HUES64 (cell line): ENCODE measurements at regions not wholly inside any gene's neighbourhood (a gene's known extent, or its start where the extent isn't known, plus 50 kb on each side); places are given as distances from the start of the nearest gene placed in this dataset.

Experiments
- H3K27ac ChIP-seq: 2 replicates; pipeline ENCODE4 v1.7.0; 2013; ENCODE audit warnings: low read depth, low read length, inconsistent platforms
- H3K27me3 ChIP-seq: 2 replicates; pipeline ENCODE4 v1.6.1; 2013; ENCODE audit warnings: mild to moderate bottlenecking, low read length; ENCODE audit not compliant: insufficient read depth
- H3K36me3 ChIP-seq: 2 replicates; pipeline ENCODE4 v1.6.1; 2013; ENCODE audit warnings: mild to moderate bottlenecking, low read length; ENCODE audit not compliant: insufficient read depth
- H3K4me1 ChIP-seq: 2 replicates; pipeline ENCODE4 v1.6.1; 2013; ENCODE audit warnings: mild to moderate bottlenecking, low read length, moderate library complexity; ENCODE audit not compliant: insufficient read depth
- H3K4me3 ChIP-seq: 2 replicates; pipeline ENCODE4 v1.5.1; 2013; ENCODE audit warnings: mild to moderate bottlenecking, low read length, moderate library complexity
- H3K9ac ChIP-seq: 2 replicates; pipeline ENCODE4 v1.6.1; 2013; ENCODE audit warnings: mild to moderate bottlenecking, low read depth, low read length
- H3K9me3 ChIP-seq: 2 replicates; pipeline ENCODE4 v1.6.1; 2013; ENCODE audit warnings: low read depth, low read length; ENCODE audit not compliant: insufficient read depth
- whole genome bisulfite sequencing: fragments of 150-250, 120-280 bp; methylation state at CpG from one replicate; pipeline ENCODE4 v1.1.7; 2013; ENCODE audit warnings: missing lambda C conversion rate; 5-methylcytosine and 5-hydroxymethylcytosine counted together

DNA sequence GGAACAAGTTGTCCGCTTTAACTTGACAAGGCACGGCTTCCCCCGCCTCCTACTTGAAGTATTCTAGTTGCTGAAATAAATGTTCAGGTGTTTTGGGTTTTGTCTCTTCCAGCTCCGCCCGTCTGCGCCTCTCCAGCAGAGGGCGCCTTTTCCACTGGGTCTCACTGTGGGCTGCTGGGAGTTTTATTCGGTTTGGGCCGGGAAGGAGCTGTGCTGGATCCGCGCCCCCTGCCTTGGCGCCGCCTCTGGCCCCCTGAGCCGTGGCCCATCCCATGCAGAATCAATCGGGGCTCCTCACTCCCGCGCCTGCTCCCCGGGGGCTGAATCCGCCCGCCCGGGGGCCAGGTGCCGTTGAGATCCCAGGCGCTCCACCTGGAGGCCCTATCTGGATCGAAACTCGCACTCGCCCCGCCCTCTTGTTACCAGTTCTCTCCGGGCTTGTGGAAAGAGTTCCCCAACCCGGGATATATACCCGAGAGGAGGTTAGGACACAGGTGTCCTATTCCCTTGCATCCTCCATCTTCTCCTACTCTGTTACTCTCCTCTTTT lies 51.0 kb upstream of the TCF21 start:
- Histone ChIP-seq H3K9me3 (no peaks in the 10 kb centered on the region), H3K4me1 (peaks cover 11% of the 10 kb centered on the region), H3K36me3 (no peaks in the 10 kb centered on the region), H3K4me3 (peak overlapping the region; percentile 67), H3K27ac (no peak overlapping the region), H3K9ac (peak overlapping the region; percentile 76), H3K27me3 (no peaks in the 10 kb centered on the region)
- WGBS = 13% methylated on average over 30 of the region's 30 CpGs
